ENCODE measurements at regions not wholly inside any gene's neighbourhood (a gene's known extent, or its start where the extent isn't known, plus 50 kb on each side); places are given as distances from the start of the nearest gene placed in this dataset.

DNA sequence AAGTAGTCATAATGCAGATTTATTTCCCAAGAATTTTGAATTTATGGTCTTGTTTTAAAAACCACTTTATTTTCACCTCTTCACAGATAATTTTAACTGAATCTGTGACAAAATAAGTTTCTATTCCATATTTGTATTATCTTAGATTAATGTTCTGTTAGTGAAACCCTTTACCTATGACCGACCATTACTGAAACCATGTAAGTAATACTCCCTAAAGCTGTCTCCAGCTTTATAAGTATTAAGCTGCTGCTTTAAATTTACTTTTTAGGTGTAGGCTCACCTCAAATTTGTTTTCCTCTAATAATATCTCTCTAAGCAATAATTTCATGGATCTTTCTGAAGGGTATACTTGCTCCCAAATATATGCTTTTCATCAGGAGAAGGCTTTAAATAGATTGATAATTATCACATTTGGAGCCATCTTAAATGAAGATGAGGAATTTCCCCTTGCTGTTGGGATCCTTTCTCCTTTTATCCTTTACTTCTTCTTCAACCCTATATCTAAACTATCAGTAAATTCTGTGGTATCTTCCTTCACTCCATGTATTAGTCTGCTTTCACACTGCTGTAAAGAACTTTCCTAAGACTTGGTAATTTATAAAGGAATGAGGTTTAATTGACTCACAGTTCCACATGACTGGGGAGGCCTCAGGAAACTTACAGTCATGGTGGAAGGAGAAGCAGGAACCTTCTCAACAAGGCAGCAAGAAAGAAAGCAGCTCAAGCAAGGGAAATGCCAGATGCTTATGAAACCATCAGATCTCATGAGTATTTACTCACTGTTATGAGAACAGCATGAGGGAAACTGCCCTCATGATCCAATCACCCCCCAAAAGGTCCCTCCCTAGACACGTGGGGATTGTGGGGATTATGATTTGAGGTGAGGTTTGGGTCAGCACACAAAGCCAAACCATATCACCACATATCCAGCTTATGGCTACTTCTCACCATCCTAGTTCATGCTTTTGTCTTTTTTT lies 92.3 kb upstream of the P2RY1 start:
- no peaks in the 10 kb centered on the region for H3K36me3 ChIP-seq
- no peak for DNase-seq
- no peaks in the 10 kb centered on the region for H3K27me3 ChIP-seq
- no peaks in the 10 kb centered on the region for H3K9me3 ChIP-seq
- H3K4me3 ChIP-seq (ENCODE audit: low read depth, low read length): no peak overlapping the region
- no peaks in the 10 kb centered on the region for H3K4me1 ChIP-seq
- TF ChIP-seq, protein P1, sequence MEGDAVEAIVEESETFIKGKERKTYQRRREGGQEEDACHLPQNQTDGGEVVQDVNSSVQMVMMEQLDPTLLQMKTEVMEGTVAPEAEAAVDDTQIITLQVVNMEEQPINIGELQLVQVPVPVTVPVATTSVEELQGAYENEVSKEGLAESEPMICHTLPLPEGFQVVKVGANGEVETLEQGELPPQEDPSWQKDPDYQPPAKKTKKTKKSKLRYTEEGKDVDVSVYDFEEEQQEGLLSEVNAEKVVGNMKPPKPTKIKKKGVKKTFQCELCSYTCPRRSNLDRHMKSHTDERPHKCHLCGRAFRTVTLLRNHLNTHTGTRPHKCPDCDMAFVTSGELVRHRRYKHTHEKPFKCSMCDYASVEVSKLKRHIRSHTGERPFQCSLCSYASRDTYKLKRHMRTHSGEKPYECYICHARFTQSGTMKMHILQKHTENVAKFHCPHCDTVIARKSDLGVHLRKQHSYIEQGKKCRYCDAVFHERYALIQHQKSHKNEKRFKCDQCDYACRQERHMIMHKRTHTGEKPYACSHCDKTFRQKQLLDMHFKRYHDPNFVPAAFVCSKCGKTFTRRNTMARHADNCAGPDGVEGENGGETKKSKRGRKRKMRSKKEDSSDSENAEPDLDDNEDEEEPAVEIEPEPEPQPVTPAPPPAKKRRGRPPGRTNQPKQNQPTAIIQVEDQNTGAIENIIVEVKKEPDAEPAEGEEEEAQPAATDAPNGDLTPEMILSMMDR (IDR thresholded peaks at IDR 0.05; ENCODE audit: low read depth, low read length): no peak

DNA sequence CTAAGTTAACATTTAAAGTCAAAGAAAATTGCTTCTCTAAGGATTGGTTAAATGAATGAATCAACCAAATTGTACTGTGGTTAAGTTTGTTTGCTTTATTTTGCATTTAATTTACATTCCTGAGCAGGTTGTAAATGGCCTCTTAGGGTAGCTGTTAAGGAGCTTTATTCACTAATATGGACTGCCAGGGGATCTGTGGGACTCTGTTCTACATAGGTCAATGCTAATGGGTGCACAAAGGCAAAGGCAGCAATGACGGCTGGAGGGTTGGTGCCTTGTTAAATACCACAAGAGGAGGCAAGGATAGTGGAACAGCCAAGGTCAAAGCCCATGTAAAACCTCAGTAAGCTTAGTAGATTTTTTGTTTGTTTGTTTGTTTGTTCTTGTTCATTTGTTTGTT lies 89.3 kb upstream of the P2RY1 start:
- TF ChIP-seq, protein P1 (IDR thresholded peaks at IDR 0.05; ENCODE audit: low read depth, low read length): no peak
- H3K27me3 ChIP-seq: no peaks in the 10 kb centered on the region
- no peaks in the 10 kb centered on the region for H3K4me1 ChIP-seq
- no peak for DNase-seq
- H3K4me3 ChIP-seq (ENCODE audit: low read depth, low read length): no peak overlapping the region
- H3K36me3 ChIP-seq: no peaks in the 10 kb centered on the region
- H3K9me3 ChIP-seq: no peaks in the 10 kb centered on the region

DNA sequence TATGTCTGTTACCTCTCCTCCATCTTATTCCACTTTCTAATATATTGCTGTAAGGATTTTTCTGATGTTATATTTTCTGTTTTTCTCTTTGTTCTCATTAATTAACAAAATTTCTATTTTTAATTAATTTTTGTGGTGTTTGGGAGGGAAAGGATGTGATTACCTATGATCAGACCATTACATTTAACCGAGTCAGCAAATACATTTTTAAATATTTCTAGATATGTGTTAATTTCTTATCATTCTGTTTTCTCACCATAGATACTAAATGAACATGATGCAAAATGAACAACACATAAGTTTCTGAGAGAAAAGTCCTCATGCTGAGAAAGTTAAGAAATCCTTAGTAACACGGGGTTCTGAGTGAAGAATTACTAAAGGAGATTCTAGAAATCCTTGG lies 80.6 kb upstream of the P2RY1 start:
- Histone ChIP-seq H3K4me3 (ENCODE audit: low read depth, low read length) (no peak overlapping the region), H3K9me3 (no peaks in the 10 kb centered on the region), H3K27me3 (no peaks in the 10 kb centered on the region), H3K4me1 (no peaks in the 10 kb centered on the region), H3K36me3 (no peaks in the 10 kb centered on the region)
- DNase-seq: no peak
- TF ChIP-seq, protein P1 (IDR thresholded peaks at IDR 0.05; ENCODE audit: low read depth, low read length): no peak

DNA sequence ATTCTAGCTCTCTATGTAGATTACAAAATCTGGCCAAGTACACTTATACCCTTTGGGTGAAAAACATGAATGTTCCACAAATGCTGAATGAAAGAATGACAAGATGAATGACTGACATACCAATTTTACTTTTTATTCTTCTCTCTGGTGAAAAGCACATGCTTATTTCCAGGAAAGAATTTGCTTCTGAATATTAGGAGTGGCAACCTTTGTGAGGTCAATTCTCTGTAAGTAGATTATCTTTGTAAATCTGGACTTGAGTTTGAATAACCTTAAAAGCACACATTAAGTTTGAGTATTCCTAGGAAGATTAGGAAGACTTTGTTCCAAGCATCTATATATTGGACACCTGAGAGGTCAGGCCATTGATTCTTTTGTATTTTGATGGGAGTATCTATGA lies 78.1 kb upstream of the P2RY1 start:
- Histone ChIP-seq H3K4me3 (ENCODE audit: low read depth, low read length) (no peak overlapping the region), H3K27me3 (no peaks in the 10 kb centered on the region), H3K9me3 (no peaks in the 10 kb centered on the region), H3K36me3 (no peaks in the 10 kb centered on the region), H3K4me1 (no peaks in the 10 kb centered on the region)
- TF ChIP-seq, protein P1 (IDR thresholded peaks at IDR 0.05; ENCODE audit: low read depth, low read length): no peak
- no peak for DNase-seq

DNA sequence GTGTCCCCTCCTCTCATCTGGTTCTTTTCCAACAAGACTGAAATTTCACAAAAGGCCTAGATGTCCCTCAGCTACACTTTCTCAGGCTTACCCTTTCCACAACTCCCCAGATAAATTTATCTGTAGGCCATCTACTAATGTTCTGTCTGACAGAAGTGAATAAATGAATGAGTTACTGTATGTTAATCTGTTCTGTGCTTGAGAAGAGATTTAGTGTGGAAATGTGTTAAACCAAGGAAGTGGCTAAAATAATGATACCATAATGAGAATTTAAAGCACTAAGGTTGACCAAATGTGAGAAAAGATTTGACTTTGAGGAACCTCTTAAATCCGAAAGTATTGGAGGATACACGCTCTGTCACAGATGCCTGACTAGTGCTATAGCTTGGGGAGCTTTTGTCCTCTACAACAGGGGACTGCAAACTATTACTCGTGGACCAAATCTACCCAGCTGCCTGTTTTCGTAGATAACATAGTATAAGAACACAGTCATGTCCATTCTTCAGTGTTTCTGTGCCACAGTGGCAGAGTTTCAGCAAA lies 74.8 kb upstream of the P2RY1 start:
- H3K4me1 ChIP-seq: no peaks in the 10 kb centered on the region
- no peak for DNase-seq

More for the DNA sequence above, 74.8 kb upstream of the P2RY1 start:
- H3K9me3 ChIP-seq: no peaks in the 10 kb centered on the region
- no peaks in the 10 kb centered on the region for H3K27me3 ChIP-seq
- H3K4me3 ChIP-seq (ENCODE audit: low read depth, low read length): no peak overlapping the region
- TF ChIP-seq, protein P1 (IDR thresholded peaks at IDR 0.05; ENCODE audit: low read depth, low read length): no peak
- no peaks in the 10 kb centered on the region for H3K36me3 ChIP-seq
